HEK293 (cell line): ENCODE measurements at regions not wholly inside any gene's neighbourhood (a gene's known extent, or its start where the extent isn't known, plus 50 kb on each side); places are given as distances from the start of the nearest gene placed in this dataset.

ENCODE experiments used
- CTCF ChIP-seq: fragments of 450-650 bp; formaldehyde crosslinking; IDR thresholded peaks from 2 replicates; pipeline ENCODE4 v1.5.1; 2016; ENCODE audit warnings: missing biosample characterization, missing genetic modification characterization
- GLIS1 ChIP-seq: fragments of 450-650 bp; formaldehyde crosslinking; IDR thresholded peaks from 2 replicates; pipeline ENCODE4 v1.5.1; 2016; ENCODE audit warnings: missing biosample characterization, missing genetic modification characterization
- KLF1 ChIP-seq: fragments of 450-650 bp; formaldehyde crosslinking; IDR thresholded peaks from 2 replicates; pipeline ENCODE4 v1.5.1; 2016; ENCODE audit warnings: missing biosample characterization, missing genetic modification characterization
- KLF17 ChIP-seq: fragments of 450-650 bp; formaldehyde crosslinking; IDR thresholded peaks from 2 replicates; pipeline ENCODE4 v1.5.1; 2016; ENCODE audit warnings: missing biosample characterization, missing genetic modification characterization
- ZNF140 ChIP-seq: fragments of 450-650 bp; formaldehyde crosslinking; IDR thresholded peaks from 2 replicates; pipeline ENCODE4 v1.5.1; 2016; ENCODE audit warnings: missing biosample characterization, missing genetic modification characterization
- ZNF274 ChIP-seq, 2 experiments: fragments of 200-500 bp in 1 of 2; fragments of 450-650 bp in 1 of 2; sonication (Bioruptor generic) in 1 of 2; formaldehyde crosslinking in 1 of 2; IDR thresholded peaks; 2 replicates each; pipeline versions ENCODE4 v1.5.1 to v1.6.1; 2014 to 2016; ENCODE audit warnings: borderline replicate concordance in 1 of 2, inconsistent platforms in 1 of 2, low read length in 1 of 2, missing biosample characterization in 1 of 2, missing genetic modification characterization in 1 of 2
- ZNF354C ChIP-seq: fragments of 450-650 bp; formaldehyde crosslinking; IDR thresholded peaks from 2 replicates; pipeline ENCODE4 v1.5.1; 2016; ENCODE audit warnings: missing biosample characterization, missing genetic modification characterization, low read depth, borderline replicate concordance
- ZNF555 ChIP-seq: fragments of 450-650 bp; formaldehyde crosslinking; conservative IDR thresholded peaks from 2 replicates; pipeline ENCODE4 v1.5.1; 2017; ENCODE audit warnings: missing biosample characterization, mild to moderate bottlenecking, missing genetic modification characterization, inconsistent platforms
- ZNF558 ChIP-seq: fragments of 450-650 bp; formaldehyde crosslinking; IDR thresholded peaks from 2 replicates; pipeline ENCODE4 v1.5.1; 2016; ENCODE audit warnings: missing biosample characterization, missing genetic modification characterization
- ZNF571 ChIP-seq: fragments of 450-650 bp; formaldehyde crosslinking; IDR thresholded peaks from 2 replicates; pipeline ENCODE4 v1.5.0; 2017; ENCODE audit warnings: missing biosample characterization, missing genetic modification characterization
- ZNF629 ChIP-seq: fragments of 450-650 bp; formaldehyde crosslinking; IDR thresholded peaks from 2 replicates; pipeline ENCODE4 v1.5.1; 2017; ENCODE audit warnings: missing biosample characterization, missing genetic modification characterization
- TF ChIP-seq, protein P1 (sequence below): fragments of 450-650 bp; formaldehyde crosslinking; IDR thresholded peaks from 2 replicates; pipeline ENCODE4 v1.5.1; 2016; ENCODE audit warnings: missing biosample characterization, missing genetic modification characterization

GRCh38 chr7:33687625-33688024, 217.7 kb upstream of the BMPER start:
- no peak for TF ChIP-seq CTCF (tag by site-specific recombination)
- TF ChIP-seq ZNF558 (tag by site-specific recombination), result no peak
- TF ChIP-seq ZNF354C (tag by site-specific recombination), result no peak
- no peak for TF ChIP-seq KLF17 (tag by site-specific recombination)
- TF ChIP-seq ZNF571 (tag by site-specific recombination), result no peak
- TF ChIP-seq, protein P1, sequence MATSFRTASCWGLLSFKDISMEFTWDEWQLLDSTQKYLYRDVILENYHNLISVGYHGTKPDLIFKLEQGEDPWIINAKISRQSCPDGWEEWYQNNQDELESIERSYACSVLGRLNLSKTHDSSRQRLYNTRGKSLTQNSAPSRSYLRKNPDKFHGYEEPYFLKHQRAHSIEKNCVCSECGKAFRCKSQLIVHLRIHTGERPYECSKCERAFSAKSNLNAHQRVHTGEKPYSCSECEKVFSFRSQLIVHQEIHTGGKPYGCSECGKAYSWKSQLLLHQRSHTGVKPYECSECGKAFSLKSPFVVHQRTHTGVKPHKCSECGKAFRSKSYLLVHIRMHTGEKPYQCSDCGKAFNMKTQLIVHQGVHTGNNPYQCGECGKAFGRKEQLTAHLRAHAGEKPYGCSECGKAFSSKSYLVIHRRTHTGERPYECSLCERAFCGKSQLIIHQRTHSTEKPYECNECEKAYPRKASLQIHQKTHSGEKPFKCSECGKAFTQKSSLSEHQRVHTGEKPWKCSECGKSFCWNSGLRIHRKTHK (tag by site-specific recombination), result no peak
- no peak for TF ChIP-seq ZNF555 (tag by site-specific recombination)
- no peak for TF ChIP-seq KLF1 (tag by site-specific recombination)
- no peak for TF ChIP-seq ZNF274 (IDR thresholded peaks at IDR 0.05; ENCODE audit: low read length)
- TF ChIP-seq ZNF274 (tag by site-specific recombination; IDR thresholded peaks at IDR 0.05; ENCODE audit: borderline replicate concordance), result no peak
- no peak for TF ChIP-seq ZNF140
- no peak for TF ChIP-seq GLIS1 (tag by site-specific recombination)
- no peak for TF ChIP-seq ZNF629 (tag by site-specific recombination)
